HEK293 (cell line): ENCODE measurements at regions not wholly inside any gene's neighbourhood (a gene's known extent, or its start where the extent isn't known, plus 50 kb on each side); places are given as distances from the start of the nearest gene placed in this dataset.

Experiments
- CTCF ChIA-PET: fragments of 350-600 bp; formaldehyde crosslinking; extraction: SDS; loops from one replicate; lab custom pipeline; 2021; ENCODE audit warnings: antibody characterized with exemption; lab: Yijun Ruan, JAX
- POLR2A ChIA-PET: fragments of 300-600 bp; formaldehyde crosslinking; extraction: SDS; loops from one replicate; lab custom pipeline; 2020; ENCODE audit warnings: antibody characterized with exemption, inconsistent platforms; lab: Yijun Ruan, JAX
- H3K27ac ChIP-seq: fragments of 200-500 bp; sonication (Bioruptor generic); 2 replicates; pipeline ENCODE4 v1.5.1; 2014; ENCODE audit warnings: low read depth, low read length, control low read depth, inconsistent platforms; ENCODE audit errors: extremely low read depth
- H3K36me3 ChIP-seq, 2 experiments: fragments of 200-500 bp in 1 of 2; sonication (Bioruptor generic) in 1 of 2; 1 replicate in 1 of 2; 2 replicates in 1 of 2; pipeline ENCODE4 v1.5.1; 2014 to 2017; ENCODE audit warnings: inconsistent platforms in 2 of 2, low read length in 2 of 2; ENCODE audit not compliant: control insufficient read depth in 2 of 2, insufficient read depth in 1 of 2
- H3K4me1 ChIP-seq: fragments of 200-500 bp; sonication (Bioruptor generic); 2 replicates; pipeline ENCODE4 v1.5.1; 2014; ENCODE audit warnings: mild to moderate bottlenecking, low read length, inconsistent platforms; ENCODE audit not compliant: control insufficient read depth, insufficient read depth
- H3K4me3 ChIP-seq: 2 replicates; pipeline ENCODE4 v1.5.1; 2011; ENCODE audit warnings: low read depth, mild to moderate bottlenecking, control low read depth, low read length, moderate library complexity
- H3K9me3 ChIP-seq: fragments of 200-500 bp; sonication (Bioruptor generic); 2 replicates; pipeline ENCODE4 v1.5.1; 2014; ENCODE audit warnings: low read depth, low read length, inconsistent platforms; ENCODE audit not compliant: control insufficient read depth, insufficient read depth
- PRDM10 ChIP-seq: fragments of 450-650 bp; formaldehyde crosslinking; IDR thresholded peaks from 2 replicates; pipeline ENCODE4 v1.5.1; 2016; ENCODE audit warnings: missing biosample characterization, missing genetic modification characterization
- WT1 ChIP-seq: fragments of 450-650 bp; formaldehyde crosslinking; IDR thresholded peaks from 2 replicates; pipeline ENCODE4 v1.5.1; 2016; ENCODE audit warnings: missing biosample characterization, missing genetic modification characterization
- ZBTB7A ChIP-seq: fragments of 450-650 bp; formaldehyde crosslinking; IDR thresholded peaks from 2 replicates; pipeline ENCODE4 v1.5.1; 2016; ENCODE audit warnings: low read depth, missing biosample characterization, missing genetic modification characterization
- ZNF121 ChIP-seq: fragments of 450-650 bp; formaldehyde crosslinking; IDR thresholded peaks from 2 replicates; pipeline ENCODE4 v1.5.1; 2016; ENCODE audit warnings: missing biosample characterization, missing genetic modification characterization
- ZNF175 ChIP-seq: fragments of 450-650 bp; formaldehyde crosslinking; IDR thresholded peaks from 2 replicates; pipeline ENCODE4 v1.5.1; 2016; ENCODE audit warnings: missing biosample characterization, missing genetic modification characterization
- ZNF366 ChIP-seq: fragments of 450-650 bp; formaldehyde crosslinking; conservative IDR thresholded peaks from 2 replicates; pipeline ENCODE4 v1.5.1; 2016; ENCODE audit warnings: missing biosample characterization, missing genetic modification characterization
- ZNF416 ChIP-seq: fragments of 450-650 bp; formaldehyde crosslinking; IDR thresholded peaks from 2 replicates; pipeline ENCODE4 v1.5.1; 2016; ENCODE audit warnings: missing biosample characterization, missing genetic modification characterization
- ZNF510 ChIP-seq: fragments of 450-650 bp; formaldehyde crosslinking; IDR thresholded peaks from 2 replicates; pipeline ENCODE4 v1.5.1; 2018; ENCODE audit warnings: mild to moderate bottlenecking, missing genetic modification characterization, missing biosample characterization; ENCODE audit not compliant: insufficient replicate concordance
- ZNF518A ChIP-seq: fragments of 450-650 bp; formaldehyde crosslinking; conservative IDR thresholded peaks from 2 replicates; pipeline ENCODE4 v1.5.1; 2016; ENCODE audit warnings: low read depth, missing biosample characterization, missing genetic modification characterization
- ZNF585B ChIP-seq: fragments of 450-650 bp; formaldehyde crosslinking; IDR thresholded peaks from 2 replicates; pipeline ENCODE4 v1.5.1; 2016; ENCODE audit warnings: missing biosample characterization, missing genetic modification characterization
- ZNF670 ChIP-seq: fragments of 450-650 bp; formaldehyde crosslinking; IDR thresholded peaks from 2 replicates; pipeline ENCODE4 v1.5.1; 2016; ENCODE audit warnings: missing biosample characterization, missing genetic modification characterization, low read depth
- ZNF776 ChIP-seq: fragments of 450-650 bp; formaldehyde crosslinking; IDR thresholded peaks from 2 replicates; pipeline ENCODE4 v1.5.0; 2017; ENCODE audit warnings: missing biosample characterization, missing genetic modification characterization, borderline replicate concordance
- TF ChIP-seq, protein P1 (sequence below): fragments of 450-650 bp; formaldehyde crosslinking; IDR thresholded peaks from 2 replicates; pipeline ENCODE4 v1.5.1; 2016; ENCODE audit warnings: missing biosample characterization, missing genetic modification characterization, low read depth
- TF ChIP-seq, protein P2 (sequence below): fragments of 450-650 bp; formaldehyde crosslinking; IDR thresholded peaks from 2 replicates; pipeline ENCODE4 v1.5.1; 2016; ENCODE audit warnings: missing biosample characterization, missing genetic modification characterization, borderline replicate concordance

- no peak for TF ChIP-seq ZNF585B (tag by site-specific recombination)
- TF ChIP-seq, protein P1, sequence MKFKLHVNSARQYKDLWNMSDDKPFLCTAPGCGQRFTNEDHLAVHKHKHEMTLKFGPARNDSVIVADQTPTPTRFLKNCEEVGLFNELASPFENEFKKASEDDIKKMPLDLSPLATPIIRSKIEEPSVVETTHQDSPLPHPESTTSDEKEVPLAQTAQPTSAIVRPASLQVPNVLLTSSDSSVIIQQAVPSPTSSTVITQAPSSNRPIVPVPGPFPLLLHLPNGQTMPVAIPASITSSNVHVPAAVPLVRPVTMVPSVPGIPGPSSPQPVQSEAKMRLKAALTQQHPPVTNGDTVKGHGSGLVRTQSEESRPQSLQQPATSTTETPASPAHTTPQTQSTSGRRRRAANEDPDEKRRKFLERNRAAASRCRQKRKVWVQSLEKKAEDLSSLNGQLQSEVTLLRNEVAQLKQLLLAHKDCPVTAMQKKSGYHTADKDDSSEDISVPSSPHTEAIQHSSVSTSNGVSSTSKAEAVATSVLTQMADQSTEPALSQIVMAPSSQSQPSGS (tag by site-specific recombination) = peak; percentile 90
- TF ChIP-seq, all 188 proteins: peak for 17
Measured at GRCh38 chr1:232472485-232473041, 157.4 kb downstream of the SIPA1L2 start (continued).

- Histone ChIP-seq H3K36me3 (peaks cover 4 to 5% of the 10 kb centered on the region in 2 experiments; a peak in 2 of 3 replicates), H3K9me3 (no peaks in the 10 kb centered on the region), H3K4me3 (no peak overlapping the region), H3K4me1 (peaks cover 11% of the 10 kb centered on the region), H3K27ac (no peak overlapping the region)
- ChIA-PET CTCF (interaction anchor here (0.6 to 1.1 kb wide), 3 partner anchors 65 to 785 kb away, joined by 3 read pairs; no protein-coding TSS in a partner anchor), POLR2A (no interaction called here)
- TF ChIP-seq ZNF366 (tag by site-specific recombination) = no peak
- TF ChIP-seq ZBTB7A (tag by site-specific recombination) = no peak
- no peak for TF ChIP-seq ZNF776 (tag by site-specific recombination)
- TF ChIP-seq ZNF518A (tag by site-specific recombination) = no peak
- TF ChIP-seq PRDM10 = no peak
- no peak for TF ChIP-seq ZNF175
- no peak for TF ChIP-seq ZNF670
- no peak for TF ChIP-seq ZNF121
- TF ChIP-seq, protein P2, sequence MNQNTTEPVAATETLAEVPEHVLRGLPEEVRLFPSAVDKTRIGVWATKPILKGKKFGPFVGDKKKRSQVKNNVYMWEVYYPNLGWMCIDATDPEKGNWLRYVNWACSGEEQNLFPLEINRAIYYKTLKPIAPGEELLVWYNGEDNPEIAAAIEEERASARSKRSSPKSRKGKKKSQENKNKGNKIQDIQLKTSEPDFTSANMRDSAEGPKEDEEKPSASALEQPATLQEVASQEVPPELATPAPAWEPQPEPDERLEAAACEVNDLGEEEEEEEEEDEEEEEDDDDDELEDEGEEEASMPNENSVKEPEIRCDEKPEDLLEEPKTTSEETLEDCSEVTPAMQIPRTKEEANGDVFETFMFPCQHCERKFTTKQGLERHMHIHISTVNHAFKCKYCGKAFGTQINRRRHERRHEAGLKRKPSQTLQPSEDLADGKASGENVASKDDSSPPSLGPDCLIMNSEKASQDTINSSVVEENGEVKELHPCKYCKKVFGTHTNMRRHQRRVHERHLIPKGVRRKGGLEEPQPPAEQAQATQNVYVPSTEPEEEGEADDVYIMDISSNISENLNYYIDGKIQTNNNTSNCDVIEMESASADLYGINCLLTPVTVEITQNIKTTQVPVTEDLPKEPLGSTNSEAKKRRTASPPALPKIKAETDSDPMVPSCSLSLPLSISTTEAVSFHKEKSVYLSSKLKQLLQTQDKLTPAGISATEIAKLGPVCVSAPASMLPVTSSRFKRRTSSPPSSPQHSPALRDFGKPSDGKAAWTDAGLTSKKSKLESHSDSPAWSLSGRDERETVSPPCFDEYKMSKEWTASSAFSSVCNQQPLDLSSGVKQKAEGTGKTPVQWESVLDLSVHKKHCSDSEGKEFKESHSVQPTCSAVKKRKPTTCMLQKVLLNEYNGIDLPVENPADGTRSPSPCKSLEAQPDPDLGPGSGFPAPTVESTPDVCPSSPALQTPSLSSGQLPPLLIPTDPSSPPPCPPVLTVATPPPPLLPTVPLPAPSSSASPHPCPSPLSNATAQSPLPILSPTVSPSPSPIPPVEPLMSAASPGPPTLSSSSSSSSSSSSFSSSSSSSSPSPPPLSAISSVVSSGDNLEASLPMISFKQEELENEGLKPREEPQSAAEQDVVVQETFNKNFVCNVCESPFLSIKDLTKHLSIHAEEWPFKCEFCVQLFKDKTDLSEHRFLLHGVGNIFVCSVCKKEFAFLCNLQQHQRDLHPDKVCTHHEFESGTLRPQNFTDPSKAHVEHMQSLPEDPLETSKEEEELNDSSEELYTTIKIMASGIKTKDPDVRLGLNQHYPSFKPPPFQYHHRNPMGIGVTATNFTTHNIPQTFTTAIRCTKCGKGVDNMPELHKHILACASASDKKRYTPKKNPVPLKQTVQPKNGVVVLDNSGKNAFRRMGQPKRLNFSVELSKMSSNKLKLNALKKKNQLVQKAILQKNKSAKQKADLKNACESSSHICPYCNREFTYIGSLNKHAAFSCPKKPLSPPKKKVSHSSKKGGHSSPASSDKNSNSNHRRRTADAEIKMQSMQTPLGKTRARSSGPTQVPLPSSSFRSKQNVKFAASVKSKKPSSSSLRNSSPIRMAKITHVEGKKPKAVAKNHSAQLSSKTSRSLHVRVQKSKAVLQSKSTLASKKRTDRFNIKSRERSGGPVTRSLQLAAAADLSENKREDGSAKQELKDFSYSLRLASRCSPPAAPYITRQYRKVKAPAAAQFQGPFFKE = no peak
- TF ChIP-seq ZNF416 = no peak
- no peak for TF ChIP-seq ZNF510
- TF ChIP-seq WT1 (tag by site-specific recombination) = no peak
Measured at GRCh38 chr1:232471250-232471649, 158.7 kb downstream of the SIPA1L2 start.
